Natural killer cell (primary cell): ENCODE measurements at regions not wholly inside any gene's neighbourhood (a gene's known extent, or its start where the extent isn't known, plus 50 kb on each side); places are given as distances from the start of the nearest gene placed in this dataset.
A peak's percentile ranks its signal among the peaks of the same experiment; 100 is the strongest.

Experiments used
- ATAC-seq, 3 donors: fragments of 150-1000 bp in 2 of 3; fragments of 200-7000 bp in 1 of 3; cut with Tn5 transposase; 1 replicate in 1 of 3; 2 replicates in 2 of 3; pipeline ENCODE4 v1.10.0; 2021; ENCODE audit warnings: mild to moderate bottlenecking in 2 of 3, moderate library complexity in 2 of 3
- DNase-seq, 2 donors: peaks; one replicate each; pipeline versions ENCODE4 v3.0.0 to v3.0.0-alpha.2; 2013 to 2021; ENCODE audit warnings: mixed read lengths in 1 of 2
- H3K27ac ChIP-seq: one replicate; pipeline ENCODE4 v1.5.1; 2013; ENCODE audit warnings: mild to moderate bottlenecking, low read length
- H3K27me3 ChIP-seq: one replicate; pipeline ENCODE4 v1.6.1; 2013; ENCODE audit warnings: low read length; ENCODE audit not compliant: control insufficient read depth, insufficient read depth
- H3K36me3 ChIP-seq: one replicate; pipeline ENCODE4 v1.6.1; 2013; ENCODE audit warnings: low read length; ENCODE audit not compliant: control insufficient read depth, insufficient read depth
- H3K4me1 ChIP-seq: one replicate; pipeline ENCODE4 v1.6.1; 2013; ENCODE audit warnings: low read length; ENCODE audit not compliant: control insufficient read depth, insufficient read depth
- H3K4me3 ChIP-seq: one replicate; pipeline ENCODE4 v1.5.1; 2013; ENCODE audit warnings: low read length
- H3K9me3 ChIP-seq: one replicate; pipeline ENCODE4 v1.6.1; 2013; ENCODE audit warnings: low read length; ENCODE audit not compliant: control insufficient read depth, insufficient read depth
- H3K27ac Mint-ChIP-seq, 2 donors: one replicate each; pipeline ENCODE4 v1.8.0; 2022; ENCODE audit warnings: mild to moderate bottlenecking in 2 of 2, mixed read lengths in 2 of 2, moderate library complexity in 1 of 2
- H3K27me3 Mint-ChIP-seq, 2 donors: one replicate each; pipeline ENCODE4 v1.8.0; 2022; ENCODE audit warnings: low read depth in 2 of 2, mixed read lengths in 2 of 2
- H3K36me3 Mint-ChIP-seq: one replicate; pipeline ENCODE4 v1.8.0; 2022; ENCODE audit warnings: mixed read lengths
- H3K4me1 Mint-ChIP-seq, 2 donors: one replicate each; pipeline ENCODE4 v1.8.0; 2022; ENCODE audit warnings: mixed read lengths in 2 of 2
- H3K4me3 Mint-ChIP-seq: one replicate; pipeline ENCODE4 v1.8.0; 2022; ENCODE audit warnings: mild to moderate bottlenecking, moderate library complexity, mixed read lengths
- H3K9me3 Mint-ChIP-seq, 2 donors: one replicate each; pipeline ENCODE4 v1.8.0; 2022; ENCODE audit warnings: mixed read lengths in 2 of 2
- WGBS: methylation state at CpG from one replicate; pipeline ENCODE4 v1.1.7; 2013; ENCODE audit warnings: missing lambda C conversion rate; ENCODE audit not compliant: insufficient coverage; 5-methylcytosine and 5-hydroxymethylcytosine counted together
- intact Hi-C: fragments of 100-400 bp; cut with micrococcal nuclease; formaldehyde crosslinking; loops from one replicate; pipeline ENCODE4 v1.14.2; 2022
- TF ChIP-seq, protein P1 (sequence below): fragments of 200-600 bp; IDR thresholded peaks from one replicate; pipeline ENCODE4 v1.8.0; 2022; ENCODE audit warnings: antibody characterized with exemption

DNA sequence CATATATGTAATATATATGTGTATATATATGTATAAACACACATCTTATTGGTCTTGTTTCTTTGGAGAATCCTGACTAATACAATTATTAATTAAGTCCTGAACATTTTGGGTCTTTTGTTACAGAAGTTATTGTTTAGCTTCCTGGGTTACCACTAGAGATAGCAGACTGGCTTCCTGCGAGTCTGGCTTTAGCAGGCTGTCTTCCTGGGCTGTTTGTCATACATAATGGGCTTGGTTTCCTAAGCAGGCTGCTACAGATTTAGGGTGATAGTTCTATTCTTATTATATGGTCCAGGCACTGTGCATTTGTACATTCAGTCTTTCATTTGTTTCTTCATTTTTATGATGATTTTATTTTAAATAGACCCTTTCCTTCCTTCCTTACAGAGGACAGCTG lies 312.0 kb upstream of the TMTC4 start:
- no peaks in the 10 kb centered on the region for H3K36me3 Mint-ChIP-seq
- Histone ChIP-seq H3K4me1 (no peaks in the 10 kb centered on the region), H3K36me3 (no peaks in the 10 kb centered on the region), H3K27ac (no peak overlapping the region), H3K27me3 (no peaks in the 10 kb centered on the region), H3K4me3 (no peak overlapping the region), H3K9me3 (no peaks in the 10 kb centered on the region)
- peaks cover 0 to 2% of the 10 kb centered on the region in 2 donors for H3K9me3 Mint-ChIP-seq
- H3K27me3 Mint-ChIP-seq, result peaks cover 4 to 15% of the 10 kb centered on the region in 2 donors
- TF ChIP-seq, protein P1, sequence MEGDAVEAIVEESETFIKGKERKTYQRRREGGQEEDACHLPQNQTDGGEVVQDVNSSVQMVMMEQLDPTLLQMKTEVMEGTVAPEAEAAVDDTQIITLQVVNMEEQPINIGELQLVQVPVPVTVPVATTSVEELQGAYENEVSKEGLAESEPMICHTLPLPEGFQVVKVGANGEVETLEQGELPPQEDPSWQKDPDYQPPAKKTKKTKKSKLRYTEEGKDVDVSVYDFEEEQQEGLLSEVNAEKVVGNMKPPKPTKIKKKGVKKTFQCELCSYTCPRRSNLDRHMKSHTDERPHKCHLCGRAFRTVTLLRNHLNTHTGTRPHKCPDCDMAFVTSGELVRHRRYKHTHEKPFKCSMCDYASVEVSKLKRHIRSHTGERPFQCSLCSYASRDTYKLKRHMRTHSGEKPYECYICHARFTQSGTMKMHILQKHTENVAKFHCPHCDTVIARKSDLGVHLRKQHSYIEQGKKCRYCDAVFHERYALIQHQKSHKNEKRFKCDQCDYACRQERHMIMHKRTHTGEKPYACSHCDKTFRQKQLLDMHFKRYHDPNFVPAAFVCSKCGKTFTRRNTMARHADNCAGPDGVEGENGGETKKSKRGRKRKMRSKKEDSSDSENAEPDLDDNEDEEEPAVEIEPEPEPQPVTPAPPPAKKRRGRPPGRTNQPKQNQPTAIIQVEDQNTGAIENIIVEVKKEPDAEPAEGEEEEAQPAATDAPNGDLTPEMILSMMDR, result no peak
- H3K4me3 Mint-ChIP-seq, result no peak overlapping the region
- 28% methylated on average over 1 of the region's 1 CpG for WGBS
- intact Hi-C loops, result no loop called here
- DNase-seq (no peak), ATAC-seq (no peak)
- no peak overlapping the region for H3K27ac Mint-ChIP-seq
- peaks cover 0 to 5% of the 10 kb centered on the region in 2 donors for H3K4me1 Mint-ChIP-seq

DNA sequence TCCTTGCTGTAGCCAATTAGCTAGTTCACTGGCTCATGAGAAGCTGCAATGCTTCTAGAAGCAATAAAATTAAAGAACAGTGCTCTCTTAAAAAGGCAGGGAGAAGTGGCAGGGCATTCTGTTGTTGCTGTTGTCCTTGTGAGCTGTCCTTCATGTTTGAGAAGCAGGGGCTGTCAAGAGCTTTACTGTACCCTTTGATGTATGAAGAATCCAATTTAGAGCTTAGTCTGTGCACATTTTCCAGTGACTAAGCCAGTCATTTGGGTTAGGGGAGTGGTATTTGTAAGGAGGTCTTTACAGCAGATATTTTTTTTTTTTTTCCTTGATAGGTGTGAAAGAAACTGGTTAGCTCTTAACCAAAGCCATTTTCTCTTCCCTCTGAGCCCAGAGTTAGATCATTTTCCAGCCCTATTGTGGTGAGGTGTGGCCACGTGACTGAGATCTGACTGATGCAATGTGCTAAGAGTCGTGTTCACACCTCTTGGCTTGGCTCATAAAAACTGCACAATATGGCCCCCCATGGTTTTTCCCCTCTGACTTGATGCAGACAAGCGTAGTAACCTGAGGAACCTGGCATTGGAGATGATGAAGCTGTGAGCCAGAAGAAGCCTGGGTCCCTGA lies 309.6 kb upstream of the TMTC4 start:
- Histone ChIP-seq H3K27ac (no peak overlapping the region), H3K4me1 (no peaks in the 10 kb centered on the region), H3K36me3 (no peaks in the 10 kb centered on the region), H3K27me3 (no peaks in the 10 kb centered on the region), H3K4me3 (no peak overlapping the region), H3K9me3 (no peaks in the 10 kb centered on the region)
- no peak for DNase-seq
- peaks cover 0 to 5% of the 10 kb centered on the region in 2 donors for H3K4me1 Mint-ChIP-seq
- TF ChIP-seq, protein P1, result no peak
- H3K4me3 Mint-ChIP-seq, result no peak overlapping the region
- intact Hi-C loops, result no loop called here
- no peaks in the 10 kb centered on the region for H3K36me3 Mint-ChIP-seq
- peaks cover 0 to 2% of the 10 kb centered on the region in 2 donors for H3K9me3 Mint-ChIP-seq
- peaks cover 6 to 15% of the 10 kb centered on the region in 2 donors for H3K27me3 Mint-ChIP-seq
- ATAC-seq, result peak in 1 of 3 donors; percentile 31
- 48% methylated on average over 3 of the region's 3 CpGs for WGBS
- no peak overlapping the region for H3K27ac Mint-ChIP-seq

DNA sequence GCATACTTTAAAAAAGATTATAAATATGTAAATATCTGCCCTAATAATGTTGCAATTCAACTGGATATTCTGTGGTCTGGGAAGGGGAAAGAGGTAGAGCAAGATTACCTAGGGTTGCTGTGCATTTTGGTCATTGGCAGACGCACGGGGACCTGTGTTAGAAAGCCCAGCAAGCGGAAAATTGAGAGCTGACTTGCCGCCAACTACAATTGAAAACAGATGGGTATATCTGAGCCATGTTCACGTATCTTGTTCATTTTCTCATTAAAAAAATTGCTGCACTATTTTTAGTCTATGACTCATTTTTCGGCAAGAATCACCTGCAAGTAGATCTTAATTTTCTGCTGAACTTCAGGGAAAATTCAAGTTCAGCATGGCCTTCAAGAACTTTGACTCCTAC lies 308.5 kb upstream of the TMTC4 start:
- 90% methylated on average over 6 of the region's 6 CpGs for WGBS

More for the DNA sequence above, 308.5 kb upstream of the TMTC4 start:
- TF ChIP-seq, protein P1, result no peak
- H3K27ac Mint-ChIP-seq, result no peak overlapping the region
- no peaks in the 10 kb centered on the region for H3K36me3 ChIP-seq
- H3K27me3 ChIP-seq, result no peaks in the 10 kb centered on the region
- no peak for DNase-seq
- H3K9me3 Mint-ChIP-seq, result peaks cover 0 to 4% of the 10 kb centered on the region in 2 donors
- H3K4me1 ChIP-seq, result no peaks in the 10 kb centered on the region
- peaks cover 6 to 10% of the 10 kb centered on the region in 2 donors for H3K27me3 Mint-ChIP-seq
- ATAC-seq, result no peak
- no peak overlapping the region for H3K4me3 Mint-ChIP-seq
- intact Hi-C loops, result no loop called here
- H3K27ac ChIP-seq, result no peak overlapping the region
- H3K4me3 ChIP-seq, result no peak overlapping the region
- H3K4me1 Mint-ChIP-seq, result peaks cover 0 to 5% of the 10 kb centered on the region in 2 donors
- no peaks in the 10 kb centered on the region for H3K36me3 Mint-ChIP-seq
- no peaks in the 10 kb centered on the region for H3K9me3 ChIP-seq
